ENCODE measurements at regions not wholly inside any gene's neighbourhood (a gene's known extent, or its start where the extent isn't known, plus 50 kb on each side); places are given as distances from the start of the nearest gene placed in this dataset.
"Not testable (repeated sequence)": the region's sequence is repeated elsewhere in the genome, so short reads cannot be mapped to it uniquely, and the experiment has no call there.

GRCh38 chr12:25702553-25702952 lies 149.5 kb upstream of the LMNTD1 start:
- no peak overlapping the region for H3K4me3 ChIP-seq (ENCODE audit: low read depth, low read length)
- TF ChIP-seq CTCF (IDR thresholded peaks at IDR 0.05; ENCODE audit: insufficient read depth, low read depth, low read length, missing control alignments): no peak
- no peak for DNase-seq (ENCODE audit: low read depth)

- TF ChIP-seq CTCF (IDR thresholded peaks at IDR 0.05; ENCODE audit: insufficient read depth, low read depth, low read length, missing control alignments): no peak
- no peak for DNase-seq (ENCODE audit: low read depth)
- no peak overlapping the region for H3K4me3 ChIP-seq (ENCODE audit: low read depth, low read length)
These were observed 152.2 kb upstream of the LMNTD1 start for GRCh38 chr12:25705261-25705660.

DNA sequence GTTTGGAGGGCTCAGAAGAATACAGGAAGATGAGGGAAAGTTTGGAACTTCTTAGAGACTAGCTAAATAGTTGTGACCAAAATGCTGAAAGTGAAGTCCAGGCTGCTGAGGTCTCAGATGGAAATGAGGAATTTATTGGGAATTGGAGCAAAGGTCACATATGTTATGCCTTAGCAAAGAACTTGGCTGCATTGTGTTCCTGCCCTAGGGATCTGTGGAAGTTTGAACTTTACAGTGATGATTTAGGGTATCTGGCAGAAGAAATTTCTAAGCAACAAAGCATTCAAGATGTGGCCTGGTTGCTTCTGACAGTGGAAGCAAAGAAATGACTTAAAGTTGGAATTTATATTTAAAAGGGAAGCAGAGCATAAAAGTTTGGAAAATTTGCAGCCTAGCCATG lies 153.6 kb upstream of the LMNTD1 start:
- H3K4me3 ChIP-seq (ENCODE audit: low read depth, low read length); DNase-seq (ENCODE audit: low read depth): not testable (repeated sequence)

DNA sequence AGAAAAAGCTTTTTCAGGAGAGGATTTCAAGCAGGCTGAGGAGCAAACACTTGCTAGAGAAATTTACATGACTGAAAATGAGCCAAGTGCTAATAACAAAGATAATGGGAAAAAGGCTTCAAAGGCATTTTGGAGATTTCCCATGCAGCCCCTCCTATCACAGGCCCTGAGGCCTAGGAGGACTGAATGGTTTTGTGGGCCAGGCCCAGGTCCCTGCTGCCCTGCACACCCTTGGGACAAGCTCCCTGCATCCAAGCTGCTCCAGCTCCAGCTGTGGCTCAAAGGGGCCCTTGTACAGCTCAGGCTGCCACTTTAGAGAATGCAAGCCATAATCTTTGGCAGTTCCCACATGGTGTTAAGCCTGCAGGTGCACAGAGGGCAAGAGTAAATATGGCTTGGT lies 154.0 kb upstream of the LMNTD1 start:
- TF ChIP-seq CTCF (IDR thresholded peaks at IDR 0.05; ENCODE audit: insufficient read depth, low read depth, low read length, missing control alignments): no peak
- no peak overlapping the region for H3K4me3 ChIP-seq (ENCODE audit: low read depth, low read length)
- DNase-seq (ENCODE audit: low read depth): no peak

- TF ChIP-seq CTCF (IDR thresholded peaks at IDR 0.05; ENCODE audit: insufficient read depth, low read depth, low read length, missing control alignments): no peak
- no peak overlapping the region for H3K4me3 ChIP-seq (ENCODE audit: low read depth, low read length)
- DNase-seq (ENCODE audit: low read depth): no peak
These were observed 155.6 kb upstream of the LMNTD1 start for GRCh38 chr12:25708661-25709060.

DNA sequence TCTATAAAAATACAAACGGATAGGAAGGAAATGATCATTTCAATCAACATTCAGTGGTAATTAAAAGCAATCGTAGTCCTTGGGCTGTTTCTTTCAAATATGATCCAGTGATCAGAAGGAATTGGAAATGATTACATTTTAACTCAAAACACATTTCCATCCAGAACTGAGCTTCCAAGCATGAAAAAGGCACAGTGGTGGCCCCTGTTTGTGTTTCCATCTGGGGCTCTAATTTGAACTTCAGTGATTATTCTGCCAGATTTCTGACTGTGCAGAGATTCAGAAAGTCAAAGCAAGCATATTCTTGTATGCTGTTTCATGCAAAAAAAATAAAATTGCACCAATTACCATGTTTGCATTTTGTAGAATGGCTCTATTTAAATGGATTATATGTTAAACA lies 157.0 kb upstream of the LMNTD1 start:
- DNase-seq (ENCODE audit: low read depth): no peak
- no peak overlapping the region for H3K4me3 ChIP-seq (ENCODE audit: low read depth, low read length)
- TF ChIP-seq CTCF (IDR thresholded peaks at IDR 0.05; ENCODE audit: insufficient read depth, low read depth, low read length, missing control alignments): no peak

DNA sequence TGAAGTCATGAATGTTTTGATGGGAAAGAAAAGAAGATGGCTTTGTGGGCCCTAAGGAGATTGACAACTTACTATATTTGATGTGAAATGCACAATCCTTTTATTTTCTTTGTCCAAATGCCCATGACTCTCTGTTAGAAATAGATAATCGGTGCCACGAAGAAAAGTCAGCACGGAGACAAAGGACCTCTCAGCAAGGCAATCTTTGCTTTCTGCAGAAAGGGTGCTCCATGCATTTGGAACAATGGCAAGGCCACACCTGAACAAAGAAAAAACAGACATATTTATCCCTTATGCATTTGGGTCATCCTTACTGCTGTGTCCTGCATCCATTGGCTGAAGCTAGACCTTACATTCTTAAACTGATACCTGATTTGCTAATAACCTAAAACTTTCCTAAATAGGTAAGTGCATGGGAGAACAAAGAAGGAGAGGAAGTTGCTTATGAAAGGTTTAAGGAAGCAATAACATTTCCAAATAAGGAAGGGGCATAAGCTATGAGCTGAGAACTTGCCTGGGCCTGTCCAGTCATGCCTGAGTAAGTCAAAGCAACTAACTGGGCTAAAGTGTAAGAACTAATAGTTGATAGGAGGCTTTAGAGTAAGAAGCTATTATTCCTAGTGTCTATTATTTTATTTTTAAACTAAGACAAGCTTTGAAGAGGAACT lies 158.0 kb upstream of the LMNTD1 start:
- not testable (repeated sequence) for DNase-seq (ENCODE audit: low read depth); H3K4me3 ChIP-seq (ENCODE audit: low read depth, low read length)

- peak; percentile 62 for DNase-seq (ENCODE audit: low read depth)
- no peak for TF ChIP-seq CTCF (IDR thresholded peaks at IDR 0.05; ENCODE audit: insufficient read depth, low read depth, low read length, missing control alignments)
- no peak overlapping the region for H3K4me3 ChIP-seq (ENCODE audit: low read depth, low read length)
These were observed 159.1 kb upstream of the LMNTD1 start for GRCh38 chr12:25712169-25712568.
